ENCODE measurements at regions not wholly inside any gene's neighbourhood (a gene's known extent, or its start where the extent isn't known, plus 50 kb on each side); places are given as distances from the start of the nearest gene placed in this dataset.

GRCh38 chr4:20418861-20419451 is 167.3 kb downstream of the SLIT2 start:
- Histone ChIP-seq H3K9me3 (no peaks in the 10 kb centered on the region), H3K27ac (replicated peaks in 1 of 4) (no peak overlapping the region), H3K36me3 (no peaks in the 10 kb centered on the region), H3K27me3 (no peaks in the 10 kb centered on the region), H3K4me1 (peaks cover 0 to 38% (median 16%) of the 10 kb centered on the region in 4 donors), H3K4me3 (peak overlapping the region; percentile 34 to 48 (median 44))
- WGBS = 19% methylated on average over 4 of the region's 4 CpGs
- TF ChIP-seq, protein P1, sequence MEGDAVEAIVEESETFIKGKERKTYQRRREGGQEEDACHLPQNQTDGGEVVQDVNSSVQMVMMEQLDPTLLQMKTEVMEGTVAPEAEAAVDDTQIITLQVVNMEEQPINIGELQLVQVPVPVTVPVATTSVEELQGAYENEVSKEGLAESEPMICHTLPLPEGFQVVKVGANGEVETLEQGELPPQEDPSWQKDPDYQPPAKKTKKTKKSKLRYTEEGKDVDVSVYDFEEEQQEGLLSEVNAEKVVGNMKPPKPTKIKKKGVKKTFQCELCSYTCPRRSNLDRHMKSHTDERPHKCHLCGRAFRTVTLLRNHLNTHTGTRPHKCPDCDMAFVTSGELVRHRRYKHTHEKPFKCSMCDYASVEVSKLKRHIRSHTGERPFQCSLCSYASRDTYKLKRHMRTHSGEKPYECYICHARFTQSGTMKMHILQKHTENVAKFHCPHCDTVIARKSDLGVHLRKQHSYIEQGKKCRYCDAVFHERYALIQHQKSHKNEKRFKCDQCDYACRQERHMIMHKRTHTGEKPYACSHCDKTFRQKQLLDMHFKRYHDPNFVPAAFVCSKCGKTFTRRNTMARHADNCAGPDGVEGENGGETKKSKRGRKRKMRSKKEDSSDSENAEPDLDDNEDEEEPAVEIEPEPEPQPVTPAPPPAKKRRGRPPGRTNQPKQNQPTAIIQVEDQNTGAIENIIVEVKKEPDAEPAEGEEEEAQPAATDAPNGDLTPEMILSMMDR (IDR thresholded peaks at IDR 0.05) = peak; percentile 40 to 58 (median 54)
- TF ChIP-seq POLR2A (IDR thresholded peaks at IDR 0.05; ENCODE audit: low read depth) = no peak
- TF ChIP-seq POLR2AphosphoS5 (IDR thresholded peaks at IDR 0.05) = no peak
- no peak for TF ChIP-seq EP300 (IDR thresholded peaks at IDR 0.05)
- intact Hi-C loops (cut with DNase I) = loop anchor here (5.0 to 10.0 kb wide), 2 partner anchors 114 to 167 kb away; partner anchors contain the start of gene SLIT2
- no peak for DNase-seq (ENCODE audit: extremely low spot score)

- intact Hi-C loops (cut with DNase I) = loop anchor here (5.0 kb wide), 2 partner anchors 121 to 266 kb away; no protein-coding TSS in a partner anchor
- Histone ChIP-seq H3K36me3 (no peaks in the 10 kb centered on the region), H3K27ac (replicated peaks in 1 of 4) (no peak overlapping the region), H3K4me1 (peaks cover 0 to 35% (median 15%) of the 10 kb centered on the region in 4 donors), H3K9me3 (no peaks in the 10 kb centered on the region), H3K27me3 (no peaks in the 10 kb centered on the region), H3K4me3 (no peak overlapping the region)
- TF ChIP-seq POLR2AphosphoS5 (IDR thresholded peaks at IDR 0.05) (no peak), EP300 (IDR thresholded peaks at IDR 0.05) (no peak), POLR2A (IDR thresholded peaks at IDR 0.05; ENCODE audit: low read depth) (no peak)
- TF ChIP-seq, protein P1 (IDR thresholded peaks at IDR 0.05) = no peak
- WGBS = 59% methylated on average over 3 of the region's 3 CpGs
- DNase-seq (ENCODE audit: extremely low spot score) = no peak
Observed at GRCh38 chr4:20420916-20421602, 169.4 kb downstream of the SLIT2 start.

GRCh38 chr4:20421603-20421985 is 169.9 kb downstream of the SLIT2 start:
- H3K4me3 ChIP-seq = no peak overlapping the region
- H3K27me3 ChIP-seq = no peaks in the 10 kb centered on the region
- H3K36me3 ChIP-seq = no peaks in the 10 kb centered on the region
- DNase-seq (ENCODE audit: extremely low spot score) = no peak
- no peaks in the 10 kb centered on the region for H3K9me3 ChIP-seq
- WGBS = 78% methylated on average over 3 of the region's 3 CpGs
- intact Hi-C loops (cut with DNase I) = loop anchor here (5.0 kb wide), 2 partner anchors 121 to 266 kb away; no protein-coding TSS in a partner anchor
- H3K27ac ChIP-seq (replicated peaks in 1 of 4) = no peak overlapping the region
- peaks cover 0 to 35% (median 15%) of the 10 kb centered on the region in 4 donors for H3K4me1 ChIP-seq
- TF ChIP-seq EP300 (IDR thresholded peaks at IDR 0.05) = no peak
- TF ChIP-seq POLR2AphosphoS5 (IDR thresholded peaks at IDR 0.05) = no peak
- TF ChIP-seq POLR2A (IDR thresholded peaks at IDR 0.05; ENCODE audit: low read depth) = no peak
- TF ChIP-seq, protein P1 (IDR thresholded peaks at IDR 0.05) = no peak

DNA sequence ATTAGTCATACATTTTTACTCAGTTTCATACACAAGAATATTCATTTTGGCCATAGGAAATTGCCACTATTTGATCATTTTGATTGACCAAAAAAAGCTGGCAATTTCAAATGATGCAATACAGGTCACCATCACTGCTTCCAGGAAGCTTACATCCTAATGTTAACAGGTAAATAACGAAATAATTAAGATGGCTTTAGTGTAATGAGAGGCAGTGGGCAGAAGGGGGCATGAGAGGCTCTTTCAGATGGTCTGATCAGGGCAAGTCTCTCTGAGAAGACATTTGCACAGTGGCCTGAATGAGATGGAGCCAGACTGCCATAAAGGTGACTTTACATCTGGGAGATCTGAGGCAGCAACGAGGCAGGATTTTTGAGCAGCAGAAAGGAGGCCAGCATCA is 170.7 kb downstream of the SLIT2 start:
- no peak overlapping the region for H3K27ac ChIP-seq (replicated peaks in 1 of 4)
- TF ChIP-seq, protein P1 (IDR thresholded peaks at IDR 0.05) = peak in 2 of 3 experiments; percentile 52 to 61
- TF ChIP-seq POLR2AphosphoS5 (IDR thresholded peaks at IDR 0.05) = no peak
- no peak for TF ChIP-seq EP300 (IDR thresholded peaks at IDR 0.05)
- TF ChIP-seq POLR2A (IDR thresholded peaks at IDR 0.05; ENCODE audit: low read depth) = no peak
- no peak overlapping the region for H3K4me3 ChIP-seq
- no peak for DNase-seq (ENCODE audit: extremely low spot score)
- H3K9me3 ChIP-seq = no peaks in the 10 kb centered on the region
- peaks cover 0 to 35% (median 15%) of the 10 kb centered on the region in 4 donors for H3K4me1 ChIP-seq
- H3K36me3 ChIP-seq = no peaks in the 10 kb centered on the region
- WGBS = 37% methylated on average over 2 of the region's 2 CpGs
- no peaks in the 10 kb centered on the region for H3K27me3 ChIP-seq
- intact Hi-C loops (cut with DNase I) = loop anchor here (5.0 kb wide), 2 partner anchors 120 to 265 kb away; no protein-coding TSS in a partner anchor
